HUES64 (cell line): ENCODE measurements at regions not wholly inside any gene's neighbourhood (a gene's known extent, or its start where the extent isn't known, plus 50 kb on each side); places are given as distances from the start of the nearest gene placed in this dataset.
"Not testable (repeated sequence)": the region's sequence is repeated elsewhere in the genome, so short reads cannot be mapped to it uniquely, and the experiment has no call there.

ENCODE experiments used
- H3K27ac ChIP-seq: 2 replicates; pipeline ENCODE4 v1.7.0; 2013; ENCODE audit warnings: low read depth, low read length, inconsistent platforms
- H3K27me3 ChIP-seq: 2 replicates; pipeline ENCODE4 v1.6.1; 2013; ENCODE audit warnings: mild to moderate bottlenecking, low read length; ENCODE audit not compliant: insufficient read depth
- H3K36me3 ChIP-seq: 2 replicates; pipeline ENCODE4 v1.6.1; 2013; ENCODE audit warnings: mild to moderate bottlenecking, low read length; ENCODE audit not compliant: insufficient read depth
- H3K4me1 ChIP-seq: 2 replicates; pipeline ENCODE4 v1.6.1; 2013; ENCODE audit warnings: mild to moderate bottlenecking, low read length, moderate library complexity; ENCODE audit not compliant: insufficient read depth
- H3K4me3 ChIP-seq: 2 replicates; pipeline ENCODE4 v1.5.1; 2013; ENCODE audit warnings: mild to moderate bottlenecking, low read length, moderate library complexity
- H3K9ac ChIP-seq: 2 replicates; pipeline ENCODE4 v1.6.1; 2013; ENCODE audit warnings: mild to moderate bottlenecking, low read depth, low read length
- H3K9me3 ChIP-seq: 2 replicates; pipeline ENCODE4 v1.6.1; 2013; ENCODE audit warnings: low read depth, low read length; ENCODE audit not compliant: insufficient read depth
- WGBS: fragments of 150-250, 120-280 bp; methylation state at CpG from one replicate; pipeline ENCODE4 v1.1.7; 2013; ENCODE audit warnings: missing lambda C conversion rate; 5-methylcytosine and 5-hydroxymethylcytosine counted together

DNA sequence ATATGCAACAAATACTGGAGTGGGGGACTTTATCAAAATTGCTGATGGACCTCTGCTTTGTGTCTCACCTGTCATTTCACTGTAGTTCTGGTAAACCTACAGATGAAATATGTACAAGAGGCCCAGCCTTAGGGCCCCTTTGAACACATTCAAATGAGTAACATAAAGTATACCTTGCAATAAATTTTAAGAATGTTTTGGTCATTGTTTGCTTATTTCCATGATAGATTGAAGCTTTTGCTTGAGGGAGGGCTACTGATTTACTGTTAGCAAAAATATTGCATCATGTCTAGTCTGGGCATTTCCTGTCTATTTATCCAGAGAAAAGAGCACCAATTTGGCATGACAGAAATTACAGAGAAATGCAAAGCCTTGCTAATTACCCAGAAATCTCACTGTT lies 705.5 kb upstream of the PCDH9 start:
- H3K4me3 ChIP-seq: no peak overlapping the region
- H3K27me3 ChIP-seq: no peaks in the 10 kb centered on the region
- no peak overlapping the region for H3K9ac ChIP-seq
- H3K36me3 ChIP-seq: no peaks in the 10 kb centered on the region
- H3K4me1 ChIP-seq: no peaks in the 10 kb centered on the region
- H3K9me3 ChIP-seq: no peaks in the 10 kb centered on the region
- no peak overlapping the region for H3K27ac ChIP-seq

DNA sequence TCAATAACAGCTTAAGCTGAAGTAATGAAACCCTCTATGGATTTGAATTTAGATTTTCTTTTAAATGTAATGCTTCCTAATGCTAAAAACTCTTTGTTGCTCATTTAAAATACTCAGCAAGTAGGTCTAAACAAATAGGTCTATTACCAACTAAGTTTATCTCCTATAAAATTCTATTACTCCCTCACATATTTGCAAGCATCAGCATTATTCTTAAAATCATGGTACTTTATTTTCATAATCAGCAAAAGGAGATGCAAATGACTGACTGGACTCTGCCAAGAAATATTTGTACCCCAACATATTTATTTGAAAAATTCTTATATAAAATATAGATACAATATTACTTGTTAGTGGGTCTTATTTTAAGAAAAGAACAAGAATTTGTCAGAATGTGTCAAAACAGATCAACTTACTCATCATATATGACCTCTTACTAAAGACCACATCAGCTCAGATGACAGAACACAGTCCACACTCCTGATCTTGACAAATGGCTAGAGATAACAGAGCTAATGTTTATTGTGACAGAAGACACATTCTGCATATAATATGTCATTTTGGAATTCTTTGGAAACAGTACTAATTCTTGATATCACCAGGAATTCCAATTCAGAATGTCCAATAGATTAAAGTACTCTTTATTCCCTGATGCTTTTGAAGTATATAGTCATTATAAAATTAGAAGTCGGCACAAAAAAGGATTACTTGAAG lies 704.6 kb upstream of the PCDH9 start:
- Histone ChIP-seq H3K4me1 (no peaks in the 10 kb centered on the region), H3K4me3 (no peak overlapping the region), H3K9me3 (no peaks in the 10 kb centered on the region), H3K36me3 (no peaks in the 10 kb centered on the region), H3K9ac (no peak overlapping the region), H3K27ac (no peak overlapping the region), H3K27me3 (no peaks in the 10 kb centered on the region)
- 89% methylated on average over 1 of the region's 1 CpG for WGBS

DNA sequence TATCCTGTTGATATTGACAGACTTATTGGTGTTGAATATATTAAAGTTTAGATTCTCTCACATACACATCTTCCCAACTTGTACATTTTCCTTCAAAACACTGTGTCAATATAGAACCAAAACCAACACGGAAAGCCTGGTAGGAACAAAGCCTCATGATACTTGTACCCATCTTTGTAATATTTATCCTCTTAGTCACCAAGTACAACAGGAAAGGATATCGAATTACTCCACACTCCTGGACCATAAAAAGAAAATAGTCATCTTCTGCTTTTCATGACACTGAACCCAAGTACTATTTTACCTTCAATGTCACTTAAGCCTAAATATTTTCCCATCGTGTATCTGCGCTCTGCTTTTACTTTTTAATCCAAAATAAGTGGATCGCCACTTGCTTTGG lies 702.9 kb upstream of the PCDH9 start:
- no peaks in the 10 kb centered on the region for H3K4me1 ChIP-seq
- H3K27ac ChIP-seq: no peak overlapping the region
- WGBS: 97% methylated on average over 5 of the region's 5 CpGs
- no peak overlapping the region for H3K4me3 ChIP-seq
- no peaks in the 10 kb centered on the region for H3K27me3 ChIP-seq
- H3K9ac ChIP-seq: no peak overlapping the region
- H3K9me3 ChIP-seq: no peaks in the 10 kb centered on the region
- no peaks in the 10 kb centered on the region for H3K36me3 ChIP-seq

DNA sequence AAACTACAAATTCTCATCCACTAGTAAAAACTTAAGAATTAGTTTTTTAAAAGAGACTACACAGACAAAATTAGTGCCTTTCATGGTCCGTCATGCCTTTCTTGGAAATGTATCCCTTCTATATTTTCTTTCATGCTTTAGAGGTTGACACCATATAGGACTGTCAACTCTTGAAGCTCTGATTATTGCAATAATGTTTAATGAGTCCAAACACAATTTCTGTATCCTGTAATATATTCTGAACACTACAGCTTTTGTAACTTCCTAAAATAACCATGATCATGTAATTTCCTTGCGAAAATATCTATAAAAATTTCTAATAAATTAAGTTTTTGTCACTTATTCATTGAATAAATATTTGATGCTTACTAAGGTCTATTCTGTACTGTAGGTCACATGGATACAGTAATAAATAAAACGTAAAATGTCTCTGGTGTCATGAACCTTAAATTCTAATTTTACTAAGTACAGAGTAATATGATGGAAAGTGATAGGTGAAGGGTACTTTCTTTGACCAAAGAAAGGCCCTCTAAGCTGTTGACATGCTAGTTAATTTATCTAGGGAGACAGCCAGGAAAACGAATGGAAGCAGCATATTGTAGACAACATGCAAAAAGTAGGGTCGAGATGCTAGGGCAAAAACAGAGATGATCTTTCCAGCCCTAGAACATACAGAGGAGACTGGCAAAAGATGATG lies 687.3 kb upstream of the PCDH9 start:
- H3K4me1 ChIP-seq: no peaks in the 10 kb centered on the region
- no peak overlapping the region for H3K27ac ChIP-seq
- H3K9ac ChIP-seq: no peak overlapping the region
- H3K4me3 ChIP-seq: no peak overlapping the region
- 98% methylated on average over 3 of the region's 5 CpGs for WGBS
- no peaks in the 10 kb centered on the region for H3K27me3 ChIP-seq
- no peaks in the 10 kb centered on the region for H3K9me3 ChIP-seq
- H3K36me3 ChIP-seq: no peaks in the 10 kb centered on the region

DNA sequence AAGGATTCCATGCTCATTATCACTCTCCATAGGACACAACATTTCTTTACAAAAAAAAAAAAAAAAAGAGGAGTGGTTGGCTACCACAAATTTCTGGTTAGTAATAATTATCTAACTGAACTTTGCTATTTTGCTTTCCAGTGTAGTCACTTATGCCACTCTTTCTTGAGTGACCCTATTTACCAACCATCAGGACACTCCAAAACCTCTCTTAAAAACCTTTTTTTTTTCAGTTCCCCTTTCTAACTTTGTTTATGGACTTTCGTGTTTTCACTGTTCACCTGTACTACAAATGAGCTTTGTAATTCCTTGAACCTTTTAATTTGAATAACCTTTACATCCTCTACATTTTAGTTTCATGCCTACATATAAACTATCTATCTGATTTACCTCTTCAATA lies 686.5 kb upstream of the PCDH9 start:
- 95% methylated on average over 1 of the region's 1 CpG for WGBS
- Histone ChIP-seq H3K27me3 (no peaks in the 10 kb centered on the region), H3K9me3 (no peaks in the 10 kb centered on the region), H3K27ac (no peak overlapping the region), H3K4me3 (no peak overlapping the region), H3K36me3 (no peaks in the 10 kb centered on the region), H3K4me1 (no peaks in the 10 kb centered on the region), H3K9ac (no peak overlapping the region)

DNA sequence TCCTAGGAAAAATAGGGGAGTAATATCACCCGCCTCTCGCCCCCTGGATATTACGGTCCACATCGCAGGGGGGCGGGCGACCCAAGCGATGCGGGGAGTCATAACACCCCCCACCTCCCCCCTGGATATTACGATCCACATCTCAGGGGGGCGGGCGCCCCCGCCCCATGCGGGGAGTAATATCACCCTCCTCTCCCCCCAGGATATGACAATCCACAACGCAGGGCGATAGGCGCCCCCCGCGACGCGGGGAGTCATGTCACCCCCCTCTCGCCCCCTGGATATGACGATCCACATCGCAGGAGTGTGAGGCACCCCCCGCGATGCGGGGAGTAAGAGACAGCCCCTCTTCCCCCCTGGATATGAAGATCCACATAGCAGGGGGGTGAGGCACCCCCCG lies 684.4 kb upstream of the PCDH9 start:
- Histone ChIP-seq H3K9ac (no peak overlapping the region), H3K27ac (no peak overlapping the region), H3K9me3 (no peaks in the 10 kb centered on the region), H3K4me3 (no peak overlapping the region), H3K4me1 (no peaks in the 10 kb centered on the region), H3K36me3 (no peaks in the 10 kb centered on the region), H3K27me3 (no peaks in the 10 kb centered on the region)
- WGBS: 98% methylated on average over 26 of the region's 27 CpGs

DNA sequence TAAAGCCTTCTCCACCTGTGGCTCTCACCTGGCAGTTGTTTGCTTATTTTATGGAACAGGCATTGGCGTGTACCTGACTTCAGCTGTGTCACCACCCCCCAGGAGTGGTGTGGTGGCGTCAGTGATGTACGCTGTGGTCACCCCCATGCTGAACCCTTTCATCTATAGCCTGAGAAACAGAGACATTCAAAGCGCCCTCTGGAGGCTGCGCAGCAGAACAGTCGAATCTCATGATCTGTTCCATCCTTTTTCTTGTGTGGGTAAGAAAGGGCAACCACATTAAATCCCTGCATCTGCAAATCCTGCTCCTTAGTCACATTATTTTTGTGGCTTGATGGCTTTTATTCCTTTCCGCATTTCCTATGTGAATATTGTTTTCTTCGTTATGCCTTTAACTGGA lies 672.8 kb upstream of the PCDH9 start:
- not testable (repeated sequence) for H3K27ac ChIP-seq, H3K4me1 ChIP-seq, H3K9ac ChIP-seq, H3K27me3 ChIP-seq, H3K9me3 ChIP-seq, H3K36me3 ChIP-seq, H3K4me3 ChIP-seq
- WGBS: 98% methylated on average over 6 of the region's 8 CpGs

DNA sequence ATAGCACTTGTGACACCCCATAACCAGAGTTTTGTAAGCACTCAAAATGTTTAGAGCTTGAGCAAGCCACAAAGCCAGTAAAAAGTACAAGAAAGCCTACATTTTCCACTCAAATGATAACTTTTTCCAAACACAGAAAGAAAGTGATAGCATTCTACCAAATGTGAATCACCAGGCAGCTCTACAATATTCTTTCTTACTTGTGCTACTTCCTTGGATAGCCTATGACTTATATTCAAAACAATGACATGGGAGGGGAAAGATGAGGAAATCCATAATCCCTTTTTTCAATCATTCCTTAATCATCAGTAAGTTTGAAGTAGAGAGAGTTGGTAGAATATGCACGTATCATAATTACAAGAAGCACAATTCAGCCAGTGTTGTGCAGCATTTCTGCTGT lies 650.8 kb upstream of the PCDH9 start:
- Histone ChIP-seq H3K4me1 (no peaks in the 10 kb centered on the region), H3K4me3 (no peak overlapping the region), H3K9me3 (peaks cover 4% of the 10 kb centered on the region; the same call in 1 of the 2 replicates), H3K27me3 (no peaks in the 10 kb centered on the region), H3K36me3 (no peaks in the 10 kb centered on the region), H3K9ac (no peak overlapping the region), H3K27ac (no peak overlapping the region)
- WGBS: 100% methylated on average over 1 of the region's 1 CpG

DNA sequence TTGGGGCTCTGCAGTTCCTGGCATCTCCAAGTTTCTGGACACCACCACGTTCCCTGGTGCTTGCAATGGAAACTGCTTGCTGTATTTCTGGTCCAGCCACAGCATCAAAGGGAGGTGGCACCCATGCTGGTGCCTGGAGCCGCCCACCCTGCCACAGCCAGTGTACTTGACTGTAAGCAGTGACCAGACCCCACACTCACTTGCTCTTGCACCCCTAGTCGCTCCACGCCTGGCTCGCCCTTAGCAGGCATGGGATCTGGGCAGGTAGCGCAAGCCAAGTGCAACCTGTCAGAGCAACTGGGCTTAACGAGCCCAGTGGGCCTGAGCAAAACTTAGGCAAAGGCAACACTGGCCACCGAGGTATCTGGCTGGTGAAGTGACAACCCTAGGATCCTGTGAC lies 648.2 kb upstream of the PCDH9 start:
- WGBS: 95% methylated on average over 8 of the region's 8 CpGs
- H3K9me3 ChIP-seq: peaks cover 4% of the 10 kb centered on the region; the same call in 1 of the 2 replicates
- no peaks in the 10 kb centered on the region for H3K27me3 ChIP-seq

DNA sequence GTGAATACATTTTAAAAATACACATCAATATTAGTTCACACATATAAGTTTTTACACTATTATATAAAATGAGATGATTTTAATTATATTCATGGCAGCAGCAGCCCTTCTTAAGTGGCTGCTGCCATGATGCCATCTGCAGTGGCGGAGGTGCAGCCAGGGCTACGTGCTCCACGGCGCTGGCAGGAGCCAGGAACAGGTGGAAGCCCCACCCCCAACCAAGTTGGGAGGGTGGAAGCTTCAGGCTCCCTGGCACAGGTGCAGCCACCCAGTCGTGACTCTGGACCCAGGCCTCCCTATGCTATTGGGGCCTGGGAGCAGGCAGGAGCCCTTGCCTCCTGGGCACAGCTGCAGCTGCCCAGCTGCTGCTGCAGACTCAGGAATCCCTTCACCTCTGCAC lies 646.9 kb upstream of the PCDH9 start:
- Histone ChIP-seq H3K4me3 (no peak overlapping the region), H3K27ac (no peak overlapping the region), H3K36me3 (no peaks in the 10 kb centered on the region), H3K27me3 (no peaks in the 10 kb centered on the region), H3K9me3 (peaks cover 4% of the 10 kb centered on the region; the same call in 1 of the 2 replicates), H3K4me1 (no peaks in the 10 kb centered on the region), H3K9ac (no peak overlapping the region)
- WGBS: 98% methylated on average over 5 of the region's 5 CpGs

More for the DNA sequence above, 648.2 kb upstream of the PCDH9 start:
- H3K4me3 ChIP-seq: no peak overlapping the region
- H3K36me3 ChIP-seq: no peaks in the 10 kb centered on the region
- no peak overlapping the region for H3K9ac ChIP-seq
- no peak overlapping the region for H3K27ac ChIP-seq
- no peaks in the 10 kb centered on the region for H3K4me1 ChIP-seq

DNA sequence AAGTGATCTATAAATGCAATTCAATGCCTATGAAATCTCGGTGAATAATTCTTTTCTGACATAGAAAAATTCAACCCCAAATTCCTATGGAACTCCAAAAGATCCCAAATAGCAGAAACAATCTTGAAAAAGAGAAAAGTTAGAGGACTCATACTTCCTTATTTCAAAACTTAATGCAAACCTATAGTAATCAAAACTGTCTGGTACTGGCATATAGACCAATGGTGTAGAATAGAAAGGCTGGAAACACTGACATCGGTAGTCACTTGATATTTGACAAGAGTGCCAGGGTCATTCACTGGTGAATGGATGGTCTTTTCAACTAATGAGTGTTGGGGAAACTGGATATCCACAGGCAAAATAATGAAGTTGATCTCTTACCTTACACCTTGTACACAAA lies 637.1 kb upstream of the PCDH9 start:
- Histone ChIP-seq H3K4me3 (no peak overlapping the region), H3K4me1 (no peaks in the 10 kb centered on the region), H3K27me3 (no peaks in the 10 kb centered on the region), H3K36me3 (no peaks in the 10 kb centered on the region), H3K27ac (no peak overlapping the region), H3K9ac (no peak overlapping the region), H3K9me3 (no peaks in the 10 kb centered on the region; the same call in 1 of the 2 replicates)
- WGBS: 99% methylated on average over 2 of the region's 2 CpGs
